ENCODE measurements at regions not wholly inside any gene's neighbourhood (a gene's known extent, or its start where the extent isn't known, plus 50 kb on each side); places are given as distances from the start of the nearest gene placed in this dataset.
"Not testable (repeated sequence)": the region's sequence is repeated elsewhere in the genome, so short reads cannot be mapped to it uniquely, and the experiment has no call there.

GRCh38 chr15:49706805-49707204 lies 86.0 kb downstream of the DTWD1 start:
- no peak for DNase-seq

- DNase-seq: no peak
These were observed 86.8 kb downstream of the DTWD1 start for GRCh38 chr15:49707598-49707997.

- no peak for DNase-seq
These were observed 88.9 kb downstream of the DTWD1 start for GRCh38 chr15:49709646-49710214.

GRCh38 chr15:49712162-49712561 lies 91.3 kb downstream of the DTWD1 start:
- DNase-seq: no peak

GRCh38 chr15:49712846-49713450 lies 92.1 kb downstream of the DTWD1 start:
- no peak for DNase-seq

GRCh38 chr15:49715211-49715610 lies 94.4 kb downstream of the DTWD1 start:
- peak; percentile 26 for DNase-seq

GRCh38 chr15:49715701-49716100 lies 94.9 kb downstream of the DTWD1 start:
- no peak for DNase-seq

- DNase-seq: no peak
These were observed 97.4 kb downstream of the DTWD1 start for GRCh38 chr15:49718234-49718633.

GRCh38 chr15:49718846-49719245 lies 98.0 kb downstream of the DTWD1 start:
- no peak for DNase-seq

GRCh38 chr15:49720261-49720660 lies 99.4 kb downstream of the DTWD1 start:
- no peak for DNase-seq

- DNase-seq: no peak
These were observed 100.2 kb downstream of the DTWD1 start for GRCh38 chr15:49721091-49721490.

- no peak for DNase-seq
These were observed 100.8 kb downstream of the DTWD1 start for GRCh38 chr15:49721621-49722020.

- DNase-seq: no peak
These were observed 103.1 kb downstream of the DTWD1 start for GRCh38 chr15:49723981-49724380.

GRCh38 chr15:49731187-49732099 lies 110.6 kb downstream of the DTWD1 start:
- no peak for DNase-seq

- DNase-seq: not testable (repeated sequence)
These were observed 111.3 kb downstream of the DTWD1 start for GRCh38 chr15:49732109-49732508.

- DNase-seq: not testable (repeated sequence)
These were observed 113.2 kb downstream of the DTWD1 start for GRCh38 chr15:49734089-49734488.

GRCh38 chr15:49734831-49735508 lies 114.1 kb downstream of the DTWD1 start:
- DNase-seq: no peak

GRCh38 chr15:49737127-49737526 lies 116.3 kb downstream of the DTWD1 start:
- no peak for DNase-seq

- no peak for DNase-seq
These were observed 120.9 kb downstream of the DTWD1 start for GRCh38 chr15:49741712-49742111.

- DNase-seq: no peak
These were observed 121.5 kb downstream of the DTWD1 start for GRCh38 chr15:49742381-49742780.

- no peak for DNase-seq
These were observed 126.5 kb downstream of the DTWD1 start for GRCh38 chr15:49747340-49747739.

GRCh38 chr15:49748791-49749190 lies 127.9 kb downstream of the DTWD1 start:
- DNase-seq: no peak

GRCh38 chr15:49750553-49750952 lies 129.7 kb downstream of the DTWD1 start:
- no peak for DNase-seq

All from activated CD4-positive, alpha-beta T cell treated with anti-CD3 and anti-CD28 coated beads, Interleukin-2, Interleukin-6, amounts not matched to agents 100 ng/mL and 50 ng/mL, durations not matched to agents 16 hours and 8 hours (primary cell).